ENCODE measurements at regions not wholly inside any gene's neighbourhood (a gene's known extent, or its start where the extent isn't known, plus 50 kb on each side); places are given as distances from the start of the nearest gene placed in this dataset.
"Not testable (repeated sequence)": the region's sequence is repeated elsewhere in the genome, so short reads cannot be mapped to it uniquely, and the experiment has no call there.

- DNase-seq (ENCODE audit: low read depth in 4 of 4, low spot score in 3 of 4): no peak
Measured at GRCh38 chr2:194095359-194095758, 1561.7 kb upstream of the SLC39A10 start.

GRCh38 chr2:194090251-194090905, 1566.6 kb upstream of the SLC39A10 start:
- no peak for DNase-seq (ENCODE audit: low read depth in 4 of 4, low spot score in 3 of 4)

- DNase-seq (ENCODE audit: low read depth in 4 of 4, low spot score in 3 of 4): no peak
Measured at GRCh38 chr2:194087089-194087958, 1569.7 kb upstream of the SLC39A10 start.

- DNase-seq (ENCODE audit: low read depth in 4 of 4, low spot score in 3 of 4): no peak
Measured at GRCh38 chr2:194086129-194086528, 1570.9 kb upstream of the SLC39A10 start.

- DNase-seq (ENCODE audit: low read depth in 4 of 4, low spot score in 3 of 4): no peak
Measured at GRCh38 chr2:194079989-194080388, 1577.0 kb upstream of the SLC39A10 start.

GRCh38 chr2:194077366-194077765, 1579.7 kb upstream of the SLC39A10 start:
- no peak for DNase-seq (ENCODE audit: low read depth in 4 of 4, low spot score in 3 of 4)

- DNase-seq (ENCODE audit: low read depth in 4 of 4, low spot score in 3 of 4): no peak
Measured at GRCh38 chr2:194062401-194062800, 1594.6 kb upstream of the SLC39A10 start.

- no peak for DNase-seq (ENCODE audit: low read depth in 4 of 4, low spot score in 3 of 4)
Measured at GRCh38 chr2:194060269-194060668, 1596.8 kb upstream of the SLC39A10 start.

GRCh38 chr2:194054313-194054712, 1602.7 kb upstream of the SLC39A10 start:
- no peak for DNase-seq (ENCODE audit: low read depth in 4 of 4, low spot score in 3 of 4)

- no peak for DNase-seq (ENCODE audit: low read depth in 4 of 4, low spot score in 3 of 4)
Measured at GRCh38 chr2:194044321-194044720, 1612.7 kb upstream of the SLC39A10 start.

GRCh38 chr2:194021130-194021529, 1635.9 kb upstream of the SLC39A10 start:
- not testable (repeated sequence) for DNase-seq (ENCODE audit: low read depth in 4 of 4, low spot score in 3 of 4)

GRCh38 chr2:194020155-194020554, 1636.9 kb upstream of the SLC39A10 start:
- DNase-seq (ENCODE audit: low read depth in 4 of 4, low spot score in 3 of 4): no peak

- DNase-seq (ENCODE audit: low read depth in 4 of 4, low spot score in 3 of 4): no peak
Measured at GRCh38 chr2:194015751-194016150, 1641.3 kb upstream of the SLC39A10 start.

GRCh38 chr2:194014639-194015038, 1642.4 kb upstream of the SLC39A10 start:
- DNase-seq (ENCODE audit: low read depth in 4 of 4, low spot score in 3 of 4): no peak

- DNase-seq (ENCODE audit: low read depth in 4 of 4, low spot score in 3 of 4): no peak
Measured at GRCh38 chr2:194004590-194005206, 1652.3 kb upstream of the SLC39A10 start.

- no peak for DNase-seq (ENCODE audit: low read depth in 4 of 4, low spot score in 3 of 4)
Measured at GRCh38 chr2:194003911-194004310, 1653.1 kb upstream of the SLC39A10 start.

GRCh38 chr2:194002699-194003368, 1654.2 kb upstream of the SLC39A10 start:
- DNase-seq (ENCODE audit: low read depth in 4 of 4, low spot score in 3 of 4): no peak

GRCh38 chr2:193990868-193991267, 1666.2 kb upstream of the SLC39A10 start:
- DNase-seq (ENCODE audit: low read depth in 4 of 4, low spot score in 3 of 4): no peak

GRCh38 chr2:193989645-193990044, 1667.4 kb upstream of the SLC39A10 start:
- DNase-seq (ENCODE audit: low read depth in 4 of 4, low spot score in 3 of 4): no peak

GRCh38 chr2:193988784-193989183, 1668.2 kb upstream of the SLC39A10 start:
- DNase-seq (ENCODE audit: low read depth in 4 of 4, low spot score in 3 of 4): no peak

GRCh38 chr2:193985272-193985671, 1671.8 kb upstream of the SLC39A10 start:
- no peak for DNase-seq (ENCODE audit: low read depth in 4 of 4, low spot score in 3 of 4)
